ENCODE measurements at regions not wholly inside any gene's neighbourhood (a gene's known extent, or its start where the extent isn't known, plus 50 kb on each side); places are given as distances from the start of the nearest gene placed in this dataset.

- no peak for TF ChIP-seq CTCF (IDR thresholded peaks at IDR 0.05)
- no peak for TF ChIP-seq EP300 (IDR thresholded peaks at IDR 0.05; ENCODE audit: borderline replicate concordance in 1 of 2, low read depth in 1 of 2, low read length in 1 of 2)
- no peak for TF ChIP-seq REST (IDR thresholded peaks at IDR 0.05; ENCODE audit: low read depth, low read length)
These were observed 340.5 kb upstream of the ANO3 start for GRCh38 chr11:25991476-25991875.

Data from SK-N-SH (cell line).